IPS-18c (cell line): ENCODE measurements at regions not wholly inside any gene's neighbourhood (a gene's known extent, or its start where the extent isn't known, plus 50 kb on each side); places are given as distances from the start of the nearest gene placed in this dataset.
"Not testable (repeated sequence)": the region's sequence is repeated elsewhere in the genome, so short reads cannot be mapped to it uniquely, and the experiment has no call there.

Source experiments
- H3K4me3 ChIP-seq: 2 replicates; pipeline ENCODE4 v1.7.0; 2013; ENCODE audit warnings: low read depth, mild to moderate bottlenecking, low read length, moderate library complexity; ENCODE audit not compliant: insufficient read depth
- H3K9me3 ChIP-seq: one replicate; pipeline ENCODE4 v1.6.1; 2013; ENCODE audit warnings: mild to moderate bottlenecking, low read length, moderate library complexity; ENCODE audit not compliant: control insufficient read depth, insufficient read depth

- Histone ChIP-seq H3K9me3 (no peaks in the 10 kb centered on the region), H3K4me3 (no peak overlapping the region)
Measured at GRCh38 chr6:164756142-164756541, 553.3 kb downstream of the C6orf118 start.

GRCh38 chr6:164753517-164753916 is 555.9 kb downstream of the C6orf118 start:
- no peak overlapping the region for H3K4me3 ChIP-seq
- no peaks in the 10 kb centered on the region for H3K9me3 ChIP-seq

DNA sequence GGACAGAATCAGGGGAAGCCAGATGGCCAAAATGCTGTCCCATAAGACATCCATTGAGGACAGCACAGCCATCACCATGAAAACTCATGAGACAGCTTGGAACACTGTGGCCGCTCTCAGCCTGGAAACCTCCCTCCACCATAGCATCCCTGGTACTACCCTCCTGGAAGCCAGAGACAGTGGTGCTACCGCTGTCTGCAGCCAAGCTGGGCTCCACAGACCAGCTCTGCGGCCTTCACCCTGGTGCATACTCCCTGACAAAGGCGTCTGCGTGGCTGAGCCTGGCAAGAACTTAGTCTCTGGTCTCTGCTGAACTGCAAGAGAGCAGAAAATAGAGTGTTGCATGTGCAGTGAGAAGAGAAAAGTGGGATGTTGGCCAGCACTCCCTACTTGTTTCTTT is 558.0 kb downstream of the C6orf118 start:
- no peak overlapping the region for H3K4me3 ChIP-seq
- H3K9me3 ChIP-seq, result no peaks in the 10 kb centered on the region

DNA sequence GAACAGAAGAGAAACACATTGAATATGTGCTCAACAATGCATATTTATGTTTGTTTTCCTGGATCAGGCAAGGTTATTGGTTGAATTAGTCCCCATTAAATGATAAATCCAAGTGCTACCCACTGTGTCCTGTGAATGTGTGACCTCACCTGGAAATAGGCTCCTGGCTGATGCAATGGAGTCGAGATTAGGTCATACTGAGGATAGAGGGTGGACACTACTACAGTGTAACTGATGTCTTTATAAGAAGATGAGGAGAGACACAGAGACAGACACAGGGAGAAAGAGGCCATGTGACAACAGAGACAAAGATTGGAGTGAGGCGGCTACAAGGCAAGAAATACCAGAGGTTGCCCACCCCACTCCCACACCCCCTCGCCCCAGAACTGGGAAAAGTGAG is 559.3 kb downstream of the C6orf118 start:
- no peak overlapping the region for H3K4me3 ChIP-seq
- H3K9me3 ChIP-seq, result no peaks in the 10 kb centered on the region

GRCh38 chr6:164749221-164750064 is 560.0 kb downstream of the C6orf118 start:
- Histone ChIP-seq H3K4me3 (no peak overlapping the region), H3K9me3 (no peaks in the 10 kb centered on the region)

DNA sequence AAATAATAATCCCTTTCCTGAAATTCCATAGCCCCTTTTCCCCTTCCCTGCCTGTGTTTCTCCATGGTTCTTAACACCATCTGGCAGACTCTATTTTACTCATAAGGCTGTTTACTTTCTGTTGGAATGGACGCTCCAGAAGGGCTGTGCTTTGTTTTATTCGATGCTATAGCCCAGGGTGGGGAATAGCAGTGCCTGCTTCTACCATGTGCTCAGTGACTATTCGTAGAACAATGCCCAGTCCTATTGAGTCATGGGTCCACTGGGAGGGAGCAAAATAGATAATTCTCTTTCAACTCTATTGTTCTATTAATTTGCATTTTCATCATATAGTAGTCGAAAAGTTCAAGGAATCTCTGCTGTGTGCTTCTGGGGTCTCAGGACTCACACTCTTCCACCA is 565.1 kb downstream of the C6orf118 start:
- Histone ChIP-seq H3K4me3 (no peak overlapping the region), H3K9me3 (no peaks in the 10 kb centered on the region)

DNA sequence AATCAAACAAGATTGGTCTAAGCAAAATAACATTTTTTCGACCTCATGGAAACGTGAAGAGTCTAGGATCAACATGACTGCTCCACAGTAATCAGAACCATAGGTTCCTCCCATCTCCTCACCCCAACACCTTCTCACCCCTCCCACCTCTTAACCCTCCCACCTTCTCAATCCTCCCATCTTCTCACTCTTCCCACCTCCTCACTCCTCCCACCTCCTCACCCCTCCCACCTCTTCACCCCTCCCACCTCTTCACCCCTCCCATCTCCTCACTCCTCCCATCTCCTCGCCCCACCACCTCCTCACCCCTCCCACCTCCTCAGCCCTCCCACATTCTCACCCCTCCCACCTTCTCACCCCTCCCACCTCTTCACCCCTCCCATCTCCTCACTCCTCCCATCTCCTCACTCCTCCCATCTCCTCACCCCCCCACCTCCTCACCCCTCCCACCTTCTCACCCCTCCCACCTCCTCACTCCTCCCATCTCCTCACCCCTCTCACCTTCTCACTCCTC is 567.4 kb downstream of the C6orf118 start:
- Histone ChIP-seq H3K9me3 (no peaks in the 10 kb centered on the region), H3K4me3 (no peak overlapping the region)

- H3K9me3 ChIP-seq, H3K4me3 ChIP-seq: not testable (repeated sequence)
Measured at GRCh38 chr6:164736090-164736489, 573.3 kb downstream of the C6orf118 start.

DNA sequence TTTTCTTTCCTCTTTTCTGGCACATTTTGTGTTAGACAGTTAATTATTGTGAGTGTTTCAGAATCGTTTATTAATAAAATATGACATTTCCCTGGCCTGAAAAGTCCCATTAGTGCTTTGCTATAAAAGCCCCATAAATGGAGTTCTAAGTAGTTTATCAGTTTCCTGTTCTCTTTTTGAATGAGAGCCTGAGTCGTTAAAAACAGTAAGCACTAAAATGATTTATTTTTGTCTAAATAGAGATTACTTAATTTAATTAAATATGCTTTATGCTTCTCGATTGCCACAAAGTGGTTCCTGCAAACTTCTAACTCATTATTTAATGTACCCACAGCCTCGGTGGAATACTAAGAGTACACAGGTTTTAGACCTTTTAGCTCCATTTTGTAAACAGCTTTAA is 577.9 kb downstream of the C6orf118 start:
- H3K4me3 ChIP-seq, result no peak overlapping the region
- peaks cover 3% of the 10 kb centered on the region for H3K9me3 ChIP-seq

DNA sequence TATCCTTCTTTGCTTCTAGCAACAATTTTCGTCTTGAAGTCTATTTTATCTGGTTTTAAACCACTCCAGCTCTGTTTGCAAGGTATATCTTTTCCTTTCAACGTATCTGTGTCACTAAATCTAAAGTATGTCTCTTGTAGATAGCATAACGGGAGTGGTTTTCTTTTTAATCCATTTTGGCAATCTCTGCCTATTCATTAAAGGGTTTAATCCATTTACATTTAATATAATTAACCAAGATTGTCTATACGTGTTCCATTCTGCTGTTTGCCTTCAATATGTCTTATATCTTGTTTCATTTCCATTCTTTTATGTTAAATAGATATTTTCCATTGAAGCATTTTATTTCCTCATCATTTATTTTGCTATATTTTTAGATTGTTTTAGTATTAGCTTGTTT is 587.9 kb downstream of the C6orf118 start:
- Histone ChIP-seq H3K4me3 (no peak overlapping the region), H3K9me3 (no peaks in the 10 kb centered on the region)

DNA sequence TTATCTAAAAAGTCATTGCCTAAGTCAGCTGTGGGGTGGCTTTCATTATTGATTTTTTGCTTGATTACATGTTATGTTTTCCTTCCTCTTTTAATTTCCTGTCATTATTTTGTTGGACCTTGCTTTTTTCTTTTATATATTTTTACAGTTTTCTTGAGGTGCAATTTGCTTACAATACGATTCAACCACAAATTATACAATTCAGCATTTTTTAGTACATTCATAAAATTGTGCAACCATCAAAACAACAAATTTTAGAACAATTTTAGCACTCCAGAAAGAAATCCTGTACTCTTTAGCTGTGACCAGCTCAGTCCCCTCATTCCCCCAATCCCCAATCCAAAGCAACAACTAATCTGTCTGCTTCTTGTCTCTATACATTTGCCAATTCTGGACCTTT is 608.9 kb downstream of the C6orf118 start:
- Histone ChIP-seq H3K4me3 (no peak overlapping the region), H3K9me3 (no peaks in the 10 kb centered on the region)

DNA sequence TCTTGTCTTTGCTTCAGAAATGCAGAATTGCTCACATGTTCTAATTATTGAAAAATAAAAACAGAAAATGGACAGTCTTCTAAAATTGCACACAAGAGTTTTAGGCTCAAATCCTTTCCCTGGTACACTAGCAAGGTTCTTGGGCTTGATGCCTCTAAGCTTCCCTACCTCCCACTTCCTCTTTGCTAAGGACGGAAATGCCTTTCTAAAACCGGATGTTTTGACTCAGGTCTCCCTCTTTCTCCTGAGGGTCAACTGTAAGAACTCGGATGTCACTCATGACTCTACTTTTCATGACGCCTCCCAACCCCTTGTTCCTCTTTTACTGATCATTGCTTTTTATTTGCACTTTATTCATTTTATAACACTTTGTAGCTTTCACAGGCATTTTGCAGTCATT is 613.5 kb downstream of the C6orf118 start:
- Histone ChIP-seq H3K4me3 (no peak overlapping the region), H3K9me3 (no peaks in the 10 kb centered on the region)

GRCh38 chr6:164694386-164694785 is 615.0 kb downstream of the C6orf118 start:
- Histone ChIP-seq H3K9me3 (no peaks in the 10 kb centered on the region), H3K4me3 (no peak overlapping the region)

DNA sequence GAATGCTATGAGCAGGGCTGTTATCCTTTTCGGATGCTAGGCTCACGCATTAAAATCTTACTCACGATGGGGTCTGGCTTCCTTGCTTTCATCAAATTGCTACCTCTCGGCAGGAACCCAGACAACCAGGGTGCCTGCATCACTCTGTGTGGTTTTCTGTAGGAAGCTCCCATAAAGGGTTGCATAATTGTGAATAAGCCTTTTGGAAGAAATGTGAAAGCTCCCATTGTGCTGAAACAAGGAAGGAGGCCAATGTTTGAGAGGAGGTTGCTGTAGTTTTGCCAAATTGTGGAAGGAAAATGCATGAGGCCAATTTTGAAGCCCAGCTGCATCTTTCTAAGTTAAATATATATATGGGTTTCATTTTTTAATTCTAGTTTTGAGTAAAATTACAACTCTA is 615.5 kb downstream of the C6orf118 start:
- H3K9me3 ChIP-seq, result no peaks in the 10 kb centered on the region
- H3K4me3 ChIP-seq, result no peak overlapping the region

- H3K4me3 ChIP-seq, result no peak overlapping the region
- no peaks in the 10 kb centered on the region for H3K9me3 ChIP-seq
Measured at GRCh38 chr6:164692772-164693510, 616.5 kb downstream of the C6orf118 start.

GRCh38 chr6:164690702-164691500 is 618.5 kb downstream of the C6orf118 start:
- Histone ChIP-seq H3K4me3 (no peak overlapping the region), H3K9me3 (no peaks in the 10 kb centered on the region)

DNA sequence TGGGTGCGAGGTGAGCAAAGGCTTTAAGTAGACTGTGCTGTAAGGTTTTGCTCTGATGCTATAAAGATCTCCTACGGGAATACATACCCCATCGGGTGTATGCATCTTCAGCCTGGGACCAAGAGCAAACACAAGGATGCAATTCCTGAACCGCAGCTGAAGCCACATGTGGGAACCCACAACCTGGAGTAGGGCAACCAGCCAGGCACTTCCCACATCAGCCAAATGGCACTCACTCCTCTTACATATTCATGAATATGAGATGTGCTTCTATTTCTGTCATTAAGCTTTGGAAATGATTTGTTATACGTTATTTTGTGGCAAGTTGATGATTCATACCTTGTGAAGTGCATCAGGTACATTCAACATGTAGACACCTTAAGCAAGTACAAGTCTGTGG is 619.2 kb downstream of the C6orf118 start:
- no peak overlapping the region for H3K4me3 ChIP-seq
- H3K9me3 ChIP-seq, result no peaks in the 10 kb centered on the region
